NT2/D1 (cell line): ENCODE measurements at regions not wholly inside any gene's neighbourhood (a gene's known extent, or its start where the extent isn't known, plus 50 kb on each side); places are given as distances from the start of the nearest gene placed in this dataset.

ENCODE experiments used
- SUZ12 ChIP-seq: IDR thresholded peaks from 2 replicates; pipeline ENCODE4 v1.6.1; 2011; ENCODE audit not compliant: insufficient read length, insufficient read depth; ENCODE audit errors: extremely low read depth
- YY1 ChIP-seq: IDR thresholded peaks from 2 replicates; pipeline ENCODE4 v1.6.1; 2011; ENCODE audit not compliant: insufficient read length, insufficient read depth
- ZNF274 ChIP-seq: IDR thresholded peaks from 2 replicates; pipeline ENCODE4 v1.6.1; 2011; ENCODE audit warnings: mild to moderate bottlenecking, low read depth, low read length

GRCh38 chr3:168307893-168308292 lies 212.2 kb upstream of the GOLIM4 start:
- TF ChIP-seq YY1 (no peak), SUZ12 (no peak), ZNF274 (no peak)
